ENCODE measurements at regions not wholly inside any gene's neighbourhood (a gene's known extent, or its start where the extent isn't known, plus 50 kb on each side); places are given as distances from the start of the nearest gene placed in this dataset.

GRCh38 chr2:15791294-15791693 is 149.1 kb upstream of the MYCN start:
- no peak for DNase-seq
- no peaks in the 10 kb centered on the region for H3K36me3 ChIP-seq
- TF ChIP-seq CTCF (IDR thresholded peaks at IDR 0.05) (no peak), POLR2A (IDR thresholded peaks at IDR 0.05) (no peak)
- no peaks in the 10 kb centered on the region for H3K27me3 ChIP-seq
- WGBS, 2 donors = 77 to 90% methylated on average over 4 of the region's 4 CpGs
- H3K4me3 ChIP-seq = no peak overlapping the region
- intact Hi-C loops (cut with DNase I) = no loop called here
- H3K27ac ChIP-seq = no peak overlapping the region
- H3K4me1 ChIP-seq = peaks cover 0 to 11% (median 0%) of the 10 kb centered on the region in 3 donors
- H3K9me3 ChIP-seq = no peaks in the 10 kb centered on the region

DNA sequence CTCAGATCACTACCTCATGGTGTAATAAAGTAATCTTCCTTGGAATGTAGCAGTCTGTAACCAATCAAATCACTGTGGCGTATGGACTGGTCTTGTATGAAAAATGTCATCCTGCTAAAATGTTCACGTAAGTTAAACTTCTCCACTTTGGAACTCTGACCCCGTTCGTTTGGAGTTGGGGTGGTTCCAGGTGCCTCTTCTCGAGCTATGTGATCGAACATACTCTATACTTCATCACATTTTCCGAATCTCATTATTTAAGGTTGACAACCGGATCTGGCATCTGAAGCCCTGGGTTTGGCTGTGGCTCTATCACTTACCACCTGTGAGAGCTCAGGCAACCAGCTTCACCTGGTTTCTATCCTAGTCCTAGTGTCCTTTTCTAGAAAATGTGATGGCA is 148.0 kb upstream of the MYCN start:
- H3K27me3 ChIP-seq = no peaks in the 10 kb centered on the region
- H3K9me3 ChIP-seq = no peaks in the 10 kb centered on the region
- DNase-seq = no peak
- WGBS, 2 donors = 62 to 79% methylated on average over 7 to 8 of the region's 8 CpGs
- peaks cover 0 to 11% (median 0%) of the 10 kb centered on the region in 3 donors for H3K4me1 ChIP-seq
- H3K36me3 ChIP-seq = no peaks in the 10 kb centered on the region
- intact Hi-C loops (cut with DNase I) = no loop called here
- no peak for TF ChIP-seq POLR2A (IDR thresholded peaks at IDR 0.05)
- no peak overlapping the region for H3K4me3 ChIP-seq
- H3K27ac ChIP-seq = no peak overlapping the region

- peaks cover 0 to 11% (median 0%) of the 10 kb centered on the region in 3 donors for H3K4me1 ChIP-seq
- no peaks in the 10 kb centered on the region for H3K27me3 ChIP-seq
- intact Hi-C loops (cut with DNase I) = no loop called here
- no peaks in the 10 kb centered on the region for H3K9me3 ChIP-seq
- no peak for TF ChIP-seq POLR2A (IDR thresholded peaks at IDR 0.05)
- TF ChIP-seq CTCF (IDR thresholded peaks at IDR 0.05) = no peak
- no peak for DNase-seq
- H3K36me3 ChIP-seq = no peaks in the 10 kb centered on the region
- WGBS, 2 donors = 78 to 88% methylated on average over 7 to 8 of the region's 8 CpGs
- H3K4me3 ChIP-seq = no peak overlapping the region
- no peak overlapping the region for H3K27ac ChIP-seq
Observed at GRCh38 chr2:15793078-15793913, 147.1 kb upstream of the MYCN start.

DNA sequence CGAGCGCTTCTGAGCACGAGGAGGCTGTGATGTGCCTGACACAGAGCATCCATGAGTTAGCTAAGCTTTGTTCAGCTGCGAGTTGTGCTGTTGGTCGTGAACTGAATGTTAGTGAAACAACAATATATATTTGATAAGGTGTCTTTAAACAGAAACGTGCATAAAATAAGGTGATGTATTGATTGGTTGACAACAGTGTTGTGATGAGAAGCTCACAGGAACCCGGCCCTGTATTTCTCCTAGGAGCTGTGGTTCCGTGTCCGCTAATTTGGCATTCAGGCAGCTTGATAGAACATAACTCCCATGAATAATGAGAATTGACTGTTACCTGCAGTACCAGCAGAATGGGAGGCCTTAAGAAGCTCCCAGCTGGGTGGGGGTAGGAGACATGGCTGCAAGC is 146.4 kb upstream of the MYCN start:
- intact Hi-C loops (cut with DNase I) = no loop called here
- WGBS, 2 donors = 76 to 80% methylated on average over 9 of the region's 9 CpGs
- TF ChIP-seq CTCF (IDR thresholded peaks at IDR 0.05) = no peak
- no peak for TF ChIP-seq POLR2A (IDR thresholded peaks at IDR 0.05)

GRCh38 chr2:15794608-15795134 is 145.7 kb upstream of the MYCN start:
- no peak for TF ChIP-seq POLR2A (IDR thresholded peaks at IDR 0.05)
- TF ChIP-seq CTCF (IDR thresholded peaks at IDR 0.05) = no peak
- intact Hi-C loops (cut with DNase I) = no loop called here
- Histone ChIP-seq H3K4me1 (peaks cover 0 to 11% (median 0%) of the 10 kb centered on the region in 3 donors), H3K4me3 (no peak overlapping the region), H3K27ac (no peak overlapping the region), H3K9me3 (no peaks in the 10 kb centered on the region), H3K36me3 (no peaks in the 10 kb centered on the region), H3K27me3 (no peaks in the 10 kb centered on the region)
- WGBS, 2 donors = 70 to 92% methylated on average over 5 of the region's 5 CpGs
- no peak for DNase-seq

More for the DNA sequence above, 146.4 kb upstream of the MYCN start:
- peaks cover 0 to 11% (median 0%) of the 10 kb centered on the region in 3 donors for H3K4me1 ChIP-seq
- no peak for DNase-seq
- H3K27ac ChIP-seq = no peak overlapping the region
- no peaks in the 10 kb centered on the region for H3K27me3 ChIP-seq
- no peaks in the 10 kb centered on the region for H3K36me3 ChIP-seq
- no peak overlapping the region for H3K4me3 ChIP-seq
- H3K9me3 ChIP-seq = no peaks in the 10 kb centered on the region
